Fibroblast of pulmonary artery (primary cell): ENCODE measurements at regions not wholly inside any gene's neighbourhood (a gene's known extent, or its start where the extent isn't known, plus 50 kb on each side); places are given as distances from the start of the nearest gene placed in this dataset.

Experiments
- DNase-seq: peaks from one replicate; pipeline ENCODE4 v3.0.0-alpha.2; 2010; ENCODE audit warnings: low read depth
- H3K4me3 ChIP-seq: replicated peaks from 2 replicates; pipeline ENCODE4 v1.5.1; 2011; ENCODE audit warnings: low read depth, mild to moderate bottlenecking, control low read depth, low read length, moderate library complexity
- TF ChIP-seq, protein P1 (sequence below): IDR thresholded peaks from 2 replicates; pipeline ENCODE4 v1.5.1; 2011; ENCODE audit warnings: mild to moderate bottlenecking, control low read depth, low read length, inconsistent platforms; ENCODE audit errors: missing control alignments

- H3K4me3 ChIP-seq, result no peak overlapping the region
- DNase-seq, result no peak
- TF ChIP-seq, protein P1, sequence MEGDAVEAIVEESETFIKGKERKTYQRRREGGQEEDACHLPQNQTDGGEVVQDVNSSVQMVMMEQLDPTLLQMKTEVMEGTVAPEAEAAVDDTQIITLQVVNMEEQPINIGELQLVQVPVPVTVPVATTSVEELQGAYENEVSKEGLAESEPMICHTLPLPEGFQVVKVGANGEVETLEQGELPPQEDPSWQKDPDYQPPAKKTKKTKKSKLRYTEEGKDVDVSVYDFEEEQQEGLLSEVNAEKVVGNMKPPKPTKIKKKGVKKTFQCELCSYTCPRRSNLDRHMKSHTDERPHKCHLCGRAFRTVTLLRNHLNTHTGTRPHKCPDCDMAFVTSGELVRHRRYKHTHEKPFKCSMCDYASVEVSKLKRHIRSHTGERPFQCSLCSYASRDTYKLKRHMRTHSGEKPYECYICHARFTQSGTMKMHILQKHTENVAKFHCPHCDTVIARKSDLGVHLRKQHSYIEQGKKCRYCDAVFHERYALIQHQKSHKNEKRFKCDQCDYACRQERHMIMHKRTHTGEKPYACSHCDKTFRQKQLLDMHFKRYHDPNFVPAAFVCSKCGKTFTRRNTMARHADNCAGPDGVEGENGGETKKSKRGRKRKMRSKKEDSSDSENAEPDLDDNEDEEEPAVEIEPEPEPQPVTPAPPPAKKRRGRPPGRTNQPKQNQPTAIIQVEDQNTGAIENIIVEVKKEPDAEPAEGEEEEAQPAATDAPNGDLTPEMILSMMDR, result no peak
Observed at GRCh38 chr19:31705656-31706055, 356.4 kb upstream of the TSHZ3 start.

DNA sequence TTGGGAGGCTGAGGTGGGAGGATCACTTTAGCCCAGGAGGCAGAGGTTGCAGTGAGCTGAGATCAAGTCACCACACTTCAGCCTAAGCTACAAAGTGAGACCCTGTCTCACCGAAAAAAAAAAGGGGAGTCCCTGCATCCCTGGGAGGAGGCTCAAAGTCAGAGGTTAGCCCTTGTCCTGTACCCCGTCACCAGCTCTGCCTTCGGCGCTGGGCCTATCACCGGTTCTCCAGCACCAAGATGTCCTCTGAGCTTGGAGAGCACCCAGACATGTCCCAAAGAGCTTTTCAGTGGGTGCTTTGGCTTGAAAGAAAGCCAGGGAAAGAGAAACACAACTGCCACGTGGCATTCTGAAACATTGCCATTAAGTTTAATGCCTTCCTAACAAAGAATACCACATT lies 356.9 kb upstream of the TSHZ3 start:
- no peak overlapping the region for H3K4me3 ChIP-seq
- TF ChIP-seq, protein P1, result no peak
- DNase-seq, result no peak

GRCh38 chr19:31706691-31707620 lies 357.7 kb upstream of the TSHZ3 start:
- no peak overlapping the region for H3K4me3 ChIP-seq
- no peak for DNase-seq
- TF ChIP-seq, protein P1, result no peak

DNA sequence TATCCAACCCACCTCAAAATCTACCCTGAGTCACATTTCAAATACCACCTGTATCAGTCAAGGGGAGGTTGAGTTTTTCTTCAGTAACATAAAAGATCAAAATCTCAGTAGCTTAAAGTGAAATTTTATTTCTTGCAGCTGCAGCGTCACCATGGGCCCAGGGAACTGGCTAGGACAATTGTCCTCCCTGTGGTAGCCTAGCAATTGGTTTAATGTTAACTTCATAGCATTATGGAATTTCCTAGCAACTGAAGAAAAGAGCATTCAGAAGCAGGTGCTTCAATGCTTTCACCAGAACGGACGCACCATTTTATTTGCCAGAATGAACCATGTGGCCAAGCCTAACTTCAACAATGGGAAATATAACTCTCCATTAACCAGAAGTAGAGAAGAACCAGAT lies 359.3 kb upstream of the TSHZ3 start:
- DNase-seq, result no peak
- H3K4me3 ChIP-seq, result no peak overlapping the region
- TF ChIP-seq, protein P1, result no peak

- TF ChIP-seq, protein P1, result no peak
- no peak overlapping the region for H3K4me3 ChIP-seq
- no peak for DNase-seq
Observed at GRCh38 chr19:31709476-31709875, 360.2 kb upstream of the TSHZ3 start.

DNA sequence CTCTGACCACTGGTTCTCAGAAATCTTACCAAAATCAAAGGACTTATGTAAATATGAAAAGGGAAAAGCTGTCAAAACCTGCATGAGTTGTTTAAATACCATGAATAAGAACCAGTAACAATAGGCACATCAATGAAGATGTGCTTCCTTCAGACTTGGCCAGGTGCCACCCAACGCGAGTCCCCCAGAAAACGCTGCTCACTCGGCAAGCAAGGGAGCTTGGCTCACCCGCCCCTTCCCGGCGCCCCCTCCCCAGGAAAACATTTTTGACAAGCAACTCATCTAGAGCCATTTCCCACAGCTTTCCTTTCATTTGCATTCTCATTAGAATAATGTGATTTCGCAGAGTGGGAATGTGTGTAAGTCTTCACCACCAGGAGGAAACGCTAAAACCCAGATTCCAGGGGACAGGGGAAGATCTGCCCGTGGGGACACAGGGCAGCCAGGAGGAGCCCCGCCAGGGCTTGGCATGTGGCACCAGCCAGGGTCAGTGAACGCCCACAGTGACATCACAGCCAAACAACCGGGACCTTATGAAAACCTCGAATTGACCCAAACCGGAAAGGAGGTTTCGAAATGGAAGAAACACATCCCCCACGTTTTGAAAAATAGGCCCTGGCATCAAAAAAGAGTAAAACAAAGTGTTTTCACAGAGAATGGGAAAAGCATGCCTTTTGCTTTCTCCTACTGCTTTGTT lies 366.2 kb upstream of the TSHZ3 start:
- TF ChIP-seq, protein P1, result no peak
- DNase-seq, result peak; percentile 3
- H3K4me3 ChIP-seq, result no peak overlapping the region

DNA sequence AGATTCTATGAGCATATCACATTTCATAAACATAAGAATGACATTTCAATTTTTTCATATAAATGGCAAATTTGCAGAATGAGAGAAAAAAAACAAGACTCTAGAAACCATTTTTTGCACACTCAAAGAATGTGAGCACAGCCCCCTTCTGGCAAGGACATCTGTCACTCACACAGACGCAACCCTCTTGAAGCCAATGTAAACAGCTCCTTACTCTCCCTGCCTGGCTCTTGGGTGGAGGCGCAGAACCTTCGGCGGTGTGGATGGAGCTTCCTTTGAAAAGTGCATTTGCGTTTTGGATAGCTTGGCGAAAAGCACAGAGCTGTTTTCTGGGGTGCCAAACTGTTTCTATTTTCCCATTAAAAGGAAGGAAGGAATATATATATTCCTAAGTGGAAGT lies 367.6 kb upstream of the TSHZ3 start:
- no peak overlapping the region for H3K4me3 ChIP-seq
- DNase-seq, result no peak
- TF ChIP-seq, protein P1, result no peak
